ENCODE measurements at regions not wholly inside any gene's neighbourhood (a gene's known extent, or its start where the extent isn't known, plus 50 kb on each side); places are given as distances from the start of the nearest gene placed in this dataset.

DNA sequence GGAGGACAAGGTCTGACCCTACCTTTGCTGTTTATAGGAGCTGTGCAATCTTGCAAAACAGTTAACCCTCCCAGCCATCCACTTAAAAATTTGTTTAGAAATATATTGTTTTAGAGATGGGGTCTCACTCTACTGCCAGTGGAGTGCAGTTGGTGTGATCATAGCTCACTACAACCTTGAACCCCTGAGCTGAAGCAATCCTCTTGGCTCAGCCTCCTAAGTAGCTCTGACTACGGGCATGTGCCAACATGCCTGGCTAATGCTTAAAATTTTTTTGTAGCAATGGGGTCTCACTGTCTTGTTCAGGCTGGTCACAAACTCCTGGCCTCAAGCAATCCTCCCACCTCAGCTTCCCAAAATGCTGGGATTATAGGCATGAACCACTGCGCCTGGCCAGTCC is 120.2 kb upstream of the PJA2 start:
- Histone ChIP-seq H3K4me3 (ENCODE audit: low read length) (no peak overlapping the region), H3K4me1 (ENCODE audit: control insufficient read depth, low read depth, low read length) (no peaks in the 10 kb centered on the region)

DNA sequence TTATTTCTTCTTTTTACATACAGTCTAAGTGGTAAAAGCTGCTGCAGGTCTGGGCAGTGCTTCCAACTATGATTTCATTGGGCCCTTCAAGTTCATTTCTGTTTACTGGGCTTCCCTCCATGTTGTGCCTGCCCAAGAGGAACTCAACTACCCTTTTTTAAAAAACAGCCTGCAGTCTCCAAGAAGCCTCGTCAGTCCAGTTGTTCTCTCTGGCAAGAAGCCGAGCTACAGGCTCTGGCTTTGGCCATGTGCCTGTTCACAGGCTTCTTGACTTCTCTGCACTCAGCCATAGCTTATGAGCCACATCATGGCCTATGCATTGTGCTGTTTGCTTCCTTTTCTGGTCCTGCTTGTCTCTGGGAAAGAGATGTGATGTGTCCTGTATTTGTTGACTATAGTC is 119.7 kb upstream of the PJA2 start:
- Histone ChIP-seq H3K4me3 (ENCODE audit: low read length) (no peak overlapping the region), H3K9me3 (ENCODE audit: control insufficient read depth, low read depth, low read length) (no peaks in the 10 kb centered on the region), H3K4me1 (ENCODE audit: control insufficient read depth, low read depth, low read length) (no peaks in the 10 kb centered on the region), H3K9ac (ENCODE audit: low read length) (no peak overlapping the region), H3K27me3 (ENCODE audit: control insufficient read depth, insufficient read depth, low read length) (no peaks in the 10 kb centered on the region), H3K27ac (ENCODE audit: low read length) (no peak overlapping the region), H3K36me3 (ENCODE audit: control insufficient read depth, low read depth, low read length) (no peaks in the 10 kb centered on the region)

More for the DNA sequence above, 120.2 kb upstream of the PJA2 start:
- Histone ChIP-seq H3K27ac (ENCODE audit: low read length) (no peak overlapping the region), H3K36me3 (ENCODE audit: control insufficient read depth, low read depth, low read length) (no peaks in the 10 kb centered on the region), H3K27me3 (ENCODE audit: control insufficient read depth, insufficient read depth, low read length) (no peaks in the 10 kb centered on the region), H3K9ac (ENCODE audit: low read length) (no peak overlapping the region), H3K9me3 (ENCODE audit: control insufficient read depth, low read depth, low read length) (no peaks in the 10 kb centered on the region)

- Histone ChIP-seq H3K4me3 (ENCODE audit: low read length) (no peak overlapping the region), H3K27me3 (ENCODE audit: control insufficient read depth, insufficient read depth, low read length) (no peaks in the 10 kb centered on the region), H3K36me3 (ENCODE audit: control insufficient read depth, low read depth, low read length) (no peaks in the 10 kb centered on the region), H3K9me3 (ENCODE audit: control insufficient read depth, low read depth, low read length) (no peaks in the 10 kb centered on the region), H3K9ac (ENCODE audit: low read length) (no peak overlapping the region), H3K27ac (ENCODE audit: low read length) (no peak overlapping the region), H3K4me1 (ENCODE audit: control insufficient read depth, low read depth, low read length) (no peaks in the 10 kb centered on the region)
Measured at GRCh38 chr5:109524555-109524954, 114.8 kb upstream of the PJA2 start.

GRCh38 chr5:109524026-109524425 is 114.3 kb upstream of the PJA2 start:
- no peaks in the 10 kb centered on the region for H3K36me3 ChIP-seq (ENCODE audit: control insufficient read depth, low read depth, low read length)
- H3K4me1 ChIP-seq (ENCODE audit: control insufficient read depth, low read depth, low read length): no peaks in the 10 kb centered on the region
- H3K27me3 ChIP-seq (ENCODE audit: control insufficient read depth, insufficient read depth, low read length): no peaks in the 10 kb centered on the region
- H3K4me3 ChIP-seq (ENCODE audit: low read length): no peak overlapping the region
- no peaks in the 10 kb centered on the region for H3K9me3 ChIP-seq (ENCODE audit: control insufficient read depth, low read depth, low read length)
- H3K27ac ChIP-seq (ENCODE audit: low read length): no peak overlapping the region
- H3K9ac ChIP-seq (ENCODE audit: low read length): no peak overlapping the region

- H3K9ac ChIP-seq (ENCODE audit: low read length): no peak overlapping the region
- H3K27ac ChIP-seq (ENCODE audit: low read length): no peak overlapping the region
- no peaks in the 10 kb centered on the region for H3K27me3 ChIP-seq (ENCODE audit: control insufficient read depth, insufficient read depth, low read length)
- no peak overlapping the region for H3K4me3 ChIP-seq (ENCODE audit: low read length)
- no peaks in the 10 kb centered on the region for H3K4me1 ChIP-seq (ENCODE audit: control insufficient read depth, low read depth, low read length)
- no peaks in the 10 kb centered on the region for H3K9me3 ChIP-seq (ENCODE audit: control insufficient read depth, low read depth, low read length)
- no peaks in the 10 kb centered on the region for H3K36me3 ChIP-seq (ENCODE audit: control insufficient read depth, low read depth, low read length)
Measured at GRCh38 chr5:109522404-109522803, 112.6 kb upstream of the PJA2 start.

DNA sequence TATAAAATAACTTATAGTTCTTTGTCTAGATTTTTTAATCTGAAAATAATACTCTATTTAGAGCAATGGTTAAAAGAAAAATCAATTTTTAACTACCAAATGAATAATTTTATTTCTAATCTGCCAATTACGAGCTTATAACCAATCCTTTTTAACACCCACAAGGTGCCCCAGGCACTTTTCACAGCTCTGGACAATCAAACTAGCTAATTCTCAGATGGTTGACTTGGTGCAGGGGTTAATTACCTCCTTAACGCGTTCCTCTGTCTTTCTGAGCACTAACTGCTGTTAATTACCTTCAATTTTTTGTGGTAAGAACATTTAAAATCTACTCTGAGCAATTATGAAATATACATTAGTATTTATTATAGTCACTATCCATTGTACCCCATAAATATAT is 109.6 kb upstream of the PJA2 start:
- H3K9me3 ChIP-seq (ENCODE audit: control insufficient read depth, low read depth, low read length): no peaks in the 10 kb centered on the region
- H3K36me3 ChIP-seq (ENCODE audit: control insufficient read depth, low read depth, low read length): no peaks in the 10 kb centered on the region

DNA sequence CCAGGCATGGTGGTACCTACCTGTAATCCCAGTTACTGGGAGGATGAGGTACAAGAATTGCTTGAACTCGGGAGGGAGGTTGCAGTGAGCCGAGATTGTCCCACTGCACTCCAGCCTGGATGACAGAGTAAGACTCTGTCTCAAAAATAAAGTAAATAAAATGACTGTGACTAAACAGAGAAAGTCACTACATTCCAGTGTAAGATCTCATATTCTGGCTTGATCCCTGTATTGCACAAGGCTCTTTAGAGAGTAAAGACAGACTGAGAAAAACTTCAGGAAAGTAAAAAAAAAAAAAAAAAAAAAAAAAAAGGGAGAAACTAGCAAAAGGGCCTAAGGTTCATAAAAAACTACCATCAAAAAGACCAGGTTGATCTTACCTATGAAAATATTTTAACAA is 106.6 kb upstream of the PJA2 start:
- no peak overlapping the region for H3K9ac ChIP-seq (ENCODE audit: low read length)
- H3K4me3 ChIP-seq (ENCODE audit: low read length): no peak overlapping the region
- no peaks in the 10 kb centered on the region for H3K9me3 ChIP-seq (ENCODE audit: control insufficient read depth, low read depth, low read length)
- no peaks in the 10 kb centered on the region for H3K4me1 ChIP-seq (ENCODE audit: control insufficient read depth, low read depth, low read length)
- no peaks in the 10 kb centered on the region for H3K36me3 ChIP-seq (ENCODE audit: control insufficient read depth, low read depth, low read length)
- H3K27me3 ChIP-seq (ENCODE audit: control insufficient read depth, insufficient read depth, low read length): no peaks in the 10 kb centered on the region
- no peak overlapping the region for H3K27ac ChIP-seq (ENCODE audit: low read length)

More for the DNA sequence above, 109.6 kb upstream of the PJA2 start:
- no peak overlapping the region for H3K9ac ChIP-seq (ENCODE audit: low read length)
- no peak overlapping the region for H3K27ac ChIP-seq (ENCODE audit: low read length)
- H3K4me3 ChIP-seq (ENCODE audit: low read length): no peak overlapping the region
- H3K4me1 ChIP-seq (ENCODE audit: control insufficient read depth, low read depth, low read length): no peaks in the 10 kb centered on the region
- no peaks in the 10 kb centered on the region for H3K27me3 ChIP-seq (ENCODE audit: control insufficient read depth, insufficient read depth, low read length)

DNA sequence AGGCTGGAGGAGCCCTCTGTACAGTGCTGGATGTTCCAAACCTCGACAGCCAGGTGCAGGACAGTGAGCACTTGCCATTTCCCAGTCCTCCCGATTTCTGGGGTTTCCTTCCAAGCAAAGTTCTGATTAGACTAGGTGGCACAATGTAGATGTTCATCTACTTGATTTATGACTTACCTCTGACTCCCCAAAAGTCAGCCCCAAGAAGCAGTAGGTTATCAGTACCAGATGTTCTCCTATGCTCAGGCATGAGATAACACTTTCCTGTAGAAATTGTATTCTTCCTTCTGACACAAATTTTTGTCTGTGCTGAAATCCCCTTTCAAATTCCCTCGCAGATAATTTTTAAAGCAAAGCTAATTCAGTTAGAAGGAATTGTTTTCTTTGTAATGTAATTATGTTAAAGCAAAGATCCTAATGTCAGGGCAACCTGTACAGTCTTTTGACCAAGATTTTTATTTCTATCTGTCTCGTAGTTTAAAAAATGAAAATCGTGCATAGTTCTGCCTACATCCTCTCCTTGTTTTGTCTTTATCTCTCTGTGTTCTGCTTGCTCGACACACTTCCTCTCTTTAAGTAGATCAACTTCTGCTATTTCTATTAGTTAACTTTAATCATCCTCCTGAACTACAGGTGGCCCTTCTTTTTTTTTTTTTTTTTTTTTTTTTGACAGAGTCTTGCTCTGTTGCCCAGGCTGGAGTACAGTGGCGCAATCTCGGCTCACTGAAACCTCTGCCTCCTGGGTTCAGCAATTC is 102.4 kb upstream of the PJA2 start:
- H3K27me3 ChIP-seq (ENCODE audit: control insufficient read depth, insufficient read depth, low read length): no peaks in the 10 kb centered on the region
- no peak overlapping the region for H3K4me3 ChIP-seq (ENCODE audit: low read length)
- no peak overlapping the region for H3K9ac ChIP-seq (ENCODE audit: low read length)
- no peaks in the 10 kb centered on the region for H3K4me1 ChIP-seq (ENCODE audit: control insufficient read depth, low read depth, low read length)
- no peaks in the 10 kb centered on the region for H3K36me3 ChIP-seq (ENCODE audit: control insufficient read depth, low read depth, low read length)
- H3K9me3 ChIP-seq (ENCODE audit: control insufficient read depth, low read depth, low read length): no peaks in the 10 kb centered on the region
- no peak overlapping the region for H3K27ac ChIP-seq (ENCODE audit: low read length)

DNA sequence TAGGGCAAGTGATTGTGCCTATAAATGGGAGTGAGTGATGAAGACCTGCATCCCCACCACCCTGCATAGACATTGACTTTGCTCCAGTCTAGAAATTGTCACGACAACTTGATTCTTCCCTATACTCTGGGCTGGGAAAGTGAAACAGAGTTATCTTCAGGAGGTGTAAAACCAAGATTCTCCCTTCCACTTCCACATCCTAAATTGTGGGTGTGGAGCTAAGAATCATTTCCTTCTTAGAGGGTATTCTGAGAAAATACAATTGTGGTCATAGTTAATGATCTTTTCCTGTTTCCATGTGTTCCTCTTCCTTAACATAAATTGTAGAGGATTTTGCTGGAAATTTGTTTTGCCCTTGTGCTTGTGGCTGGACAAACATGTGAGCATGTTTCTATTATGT is 96.8 kb upstream of the PJA2 start:
- H3K36me3 ChIP-seq (ENCODE audit: control insufficient read depth, low read depth, low read length): no peaks in the 10 kb centered on the region
- H3K9ac ChIP-seq (ENCODE audit: low read length): no peak overlapping the region
- H3K27me3 ChIP-seq (ENCODE audit: control insufficient read depth, insufficient read depth, low read length): no peaks in the 10 kb centered on the region
- no peaks in the 10 kb centered on the region for H3K4me1 ChIP-seq (ENCODE audit: control insufficient read depth, low read depth, low read length)
- H3K4me3 ChIP-seq (ENCODE audit: low read length): no peak overlapping the region
- H3K9me3 ChIP-seq (ENCODE audit: control insufficient read depth, low read depth, low read length): no peaks in the 10 kb centered on the region
- H3K27ac ChIP-seq (ENCODE audit: low read length): no peak overlapping the region

GRCh38 chr5:109496112-109496511 is 86.3 kb upstream of the PJA2 start:
- Histone ChIP-seq H3K9me3 (ENCODE audit: control insufficient read depth, low read depth, low read length) (no peaks in the 10 kb centered on the region), H3K36me3 (ENCODE audit: control insufficient read depth, low read depth, low read length) (no peaks in the 10 kb centered on the region)

GRCh38 chr5:109487753-109488420 is 78.1 kb upstream of the PJA2 start:
- Histone ChIP-seq H3K9ac (ENCODE audit: low read length) (no peak overlapping the region), H3K4me1 (ENCODE audit: control insufficient read depth, low read depth, low read length) (peaks cover 4% of the 10 kb centered on the region), H3K36me3 (ENCODE audit: control insufficient read depth, low read depth, low read length) (no peaks in the 10 kb centered on the region), H3K9me3 (ENCODE audit: control insufficient read depth, low read depth, low read length) (no peaks in the 10 kb centered on the region), H3K27ac (ENCODE audit: low read length) (no peak overlapping the region), H3K4me3 (ENCODE audit: low read length) (no peak overlapping the region), H3K27me3 (ENCODE audit: control insufficient read depth, insufficient read depth, low read length) (no peaks in the 10 kb centered on the region)

More at GRCh38 chr5:109496112-109496511, 86.3 kb upstream of the PJA2 start:
- no peak overlapping the region for H3K9ac ChIP-seq (ENCODE audit: low read length)
- no peak overlapping the region for H3K4me3 ChIP-seq (ENCODE audit: low read length)
- no peak overlapping the region for H3K27ac ChIP-seq (ENCODE audit: low read length)
- H3K4me1 ChIP-seq (ENCODE audit: control insufficient read depth, low read depth, low read length): no peaks in the 10 kb centered on the region
- H3K27me3 ChIP-seq (ENCODE audit: control insufficient read depth, insufficient read depth, low read length): no peaks in the 10 kb centered on the region
